B cell (primary cell): ENCODE measurements at regions not wholly inside any gene's neighbourhood (a gene's known extent, or its start where the extent isn't known, plus 50 kb on each side); places are given as distances from the start of the nearest gene placed in this dataset.

Experiments used
- ATAC-seq: fragments of 200-7000 bp; cut with Tn5 transposase; one replicate; pipeline ENCODE4 v1.10.0; 2021; ENCODE audit warnings: low read depth, mild to moderate bottlenecking, moderate number of reproducible peaks, moderate library complexity
- CTCF ChIA-PET: fragments of 350-600 bp; sonication (Branson Sonifier 250); formaldehyde crosslinking; loops from one replicate; lab custom pipeline; 2021; ENCODE audit warnings: antibody characterized with exemption, inconsistent platforms; lab: Charles Lee
- POLR2A ChIA-PET: fragments of 350-600 bp; sonication (Branson Sonifier 250); formaldehyde crosslinking; loops from one replicate; lab custom pipeline; 2021; ENCODE audit warnings: antibody characterized with exemption; lab: Charles Lee
- DNase-seq: peaks from one replicate; pipeline ENCODE4 v3.0.0; 2013
- H2AFZ ChIP-seq: 2 replicates; pipeline ENCODE4 v1.6.1; 2012; ENCODE audit warnings: mild to moderate bottlenecking, low read depth, low read length; ENCODE audit not compliant: insufficient read depth, poor library complexity, severe bottlenecking
- H3K27ac ChIP-seq, 2 donors: 1 replicate in 1 of 2; 2 replicates in 1 of 2; pipeline ENCODE4 v1.5.1; 2012 to 2013; ENCODE audit warnings: low read length in 2 of 2, mild to moderate bottlenecking in 2 of 2, moderate library complexity in 1 of 2
- H3K27me3 ChIP-seq, 4 experiments: fragments of 200-600 bp in 1 of 4; sonication (generic) in 1 of 4; replicated peaks in 1 of 4; 1 replicate in 2 of 4; 2 replicates in 2 of 4; pipeline versions ENCODE4 v1.6.1 to v1.7.0; 2013 to 2016; ENCODE audit warnings: low read length in 3 of 4, mild to moderate bottlenecking in 2 of 4, mixed read lengths in 1 of 4, moderate library complexity in 1 of 4; ENCODE audit not compliant: insufficient read depth in 4 of 4, control insufficient read depth in 3 of 4; ENCODE audit errors: control extremely low read depth in 1 of 4
- H3K36me3 ChIP-seq, 2 experiments: replicated peaks in 1 of 2; 1 replicate in 1 of 2; 2 replicates in 1 of 2; pipeline versions ENCODE4 v1.6.1 to v1.7.1; 2013; ENCODE audit warnings: low read length in 1 of 2; ENCODE audit not compliant: insufficient read depth in 2 of 2, control insufficient read depth in 1 of 2; ENCODE audit errors: control extremely low read depth in 1 of 2, extremely low read depth in 1 of 2
- H3K4me1 ChIP-seq, 2 donors: fragments of 200-600 bp in 1 of 2; sonication (generic) in 1 of 2; 1 replicate in 1 of 2; 2 replicates in 1 of 2; pipeline versions ENCODE4 v1.5.1 to v1.6.1; 2013 to 2017; ENCODE audit warnings: low read length in 2 of 2; ENCODE audit not compliant: control insufficient read depth in 2 of 2, insufficient read depth in 2 of 2
- H3K4me2 ChIP-seq: replicated peaks from 2 replicates; pipeline ENCODE3; 2012; ENCODE audit warnings: mild to moderate bottlenecking, low read depth, low read length; ENCODE audit not compliant: poor library complexity, severe bottlenecking
- H3K4me3 ChIP-seq, 5 experiments: fragments of 200-600 bp in 1 of 5; sonication (generic) in 1 of 5; 1 replicate in 3 of 5; 2 replicates in 2 of 5; pipeline versions ENCODE4 v1.5.1 to v1.7.0; 2011 to 2016; ENCODE audit warnings: low read length in 4 of 5, mild to moderate bottlenecking in 4 of 5, low read depth in 2 of 5, control low read depth in 1 of 5, moderate library complexity in 1 of 5; ENCODE audit not compliant: insufficient read depth in 1 of 5; ENCODE audit errors: control extremely low read depth in 1 of 5, extremely low read depth in 1 of 5
- H3K79me2 ChIP-seq: fragments of 200-600 bp; sonication (generic); one replicate; pipeline ENCODE4 v1.6.0; 2016; ENCODE audit warnings: low read length; ENCODE audit not compliant: control insufficient read depth, insufficient read depth
- H3K9ac ChIP-seq: fragments of 200-600 bp; sonication (generic); 2 replicates; pipeline ENCODE4 v1.6.1; 2017; ENCODE audit warnings: mild to moderate bottlenecking, low read length, moderate library complexity
- H3K9me3 ChIP-seq, 3 donors: one replicate each; pipeline versions ENCODE4 v1.6.1 to v1.7.1; 2013; ENCODE audit warnings: low read length in 2 of 3; ENCODE audit not compliant: control insufficient read depth in 2 of 3, insufficient read depth in 1 of 3; ENCODE audit errors: control extremely low read depth in 1 of 3
- H4K20me1 ChIP-seq: 2 replicates; pipeline ENCODE4 v1.6.0; 2012; ENCODE audit warnings: mild to moderate bottlenecking, low read length; ENCODE audit not compliant: insufficient read depth, control insufficient read depth, poor library complexity, severe bottlenecking
- H3K27ac Mint-ChIP-seq: one replicate; pipeline ENCODE4 v1.8.0; 2021; ENCODE audit warnings: mixed read lengths
- H3K27me3 Mint-ChIP-seq: one replicate; pipeline ENCODE4 v1.8.0; 2021; ENCODE audit warnings: mixed read lengths
- H3K4me1 Mint-ChIP-seq: one replicate; pipeline ENCODE4 v1.8.0; 2021; ENCODE audit warnings: mixed read lengths
- H3K4me3 Mint-ChIP-seq: one replicate; pipeline ENCODE4 v1.8.0; 2021; ENCODE audit warnings: mixed read lengths
- H3K9me3 Mint-ChIP-seq: one replicate; pipeline ENCODE4 v1.8.0; 2022; ENCODE audit warnings: mixed read lengths; ENCODE audit not compliant: insufficient read depth
- CTCF ChIP-seq: fragments of 200-600 bp; IDR thresholded peaks from one replicate; pipeline ENCODE4 v1.8.0; 2022; ENCODE audit warnings: antibody characterized with exemption, mild to moderate bottlenecking
- EZH2 ChIP-seq: IDR thresholded peaks from 2 replicates; pipeline ENCODE4 v1.6.1; 2012; ENCODE audit warnings: borderline replicate concordance, low read depth, mild to moderate bottlenecking, moderate library complexity, low read length; ENCODE audit not compliant: insufficient read depth, poor library complexity, severe bottlenecking
- WGBS: methylation state at CpG from one replicate; pipeline ENCODE4 v1.1.5; 2013; ENCODE audit warnings: missing lambda C conversion rate; ENCODE audit not compliant: insufficient coverage; 5-methylcytosine and 5-hydroxymethylcytosine counted together
- intact Hi-C: fragments of 100-400 bp; cut with micrococcal nuclease; formaldehyde crosslinking; loops from one replicate; pipeline ENCODE4 v1.10.0; 2022

- Histone ChIP-seq H3K9me3 (no peaks in the 10 kb centered on the region), H3K4me1 (no peaks in the 10 kb centered on the region), H2AFZ (no peak overlapping the region), H3K4me3 (no peak overlapping the region), H3K4me2 (no peak overlapping the region), H3K79me2 (no peaks in the 10 kb centered on the region), H4K20me1 (no peaks in the 10 kb centered on the region), H3K27me3 (no peaks in the 10 kb centered on the region), H3K36me3 (no peaks in the 10 kb centered on the region), H3K27ac (no peak overlapping the region), H3K9ac (no peak overlapping the region)
- no peak for ATAC-seq
- TF ChIP-seq CTCF: no peak
- no peak for TF ChIP-seq EZH2
- ChIA-PET CTCF (no interaction called here), POLR2A (no interaction called here)
- H3K9me3 Mint-ChIP-seq: no peaks in the 10 kb centered on the region
- intact Hi-C loops: no loop called here
- no peak overlapping the region for H3K4me3 Mint-ChIP-seq
- H3K27me3 Mint-ChIP-seq: peaks cover 4% of the 10 kb centered on the region
- 83% methylated on average over 1 of the region's 3 CpGs for WGBS
- H3K4me1 Mint-ChIP-seq: no peaks in the 10 kb centered on the region
- DNase-seq: no peak
- no peak overlapping the region for H3K27ac Mint-ChIP-seq
Observed at GRCh38 chr1:208557723-208558094, 313.5 kb upstream of the PLXNA2 start.

- H3K27ac Mint-ChIP-seq: no peak overlapping the region
- CTCF ChIA-PET: no interaction called here
- Histone ChIP-seq H3K27me3 (no peaks in the 10 kb centered on the region), H3K27ac (no peak overlapping the region), H3K9me3 (no peaks in the 10 kb centered on the region), H3K4me3 (no peak overlapping the region), H4K20me1 (no peaks in the 10 kb centered on the region), H3K4me1 (no peaks in the 10 kb centered on the region), H2AFZ (no peak overlapping the region), H3K36me3 (no peaks in the 10 kb centered on the region), H3K9ac (no peak overlapping the region), H3K4me2 (no peak overlapping the region), H3K79me2 (no peaks in the 10 kb centered on the region)
- H3K27me3 Mint-ChIP-seq: no peaks in the 10 kb centered on the region
- H3K4me3 Mint-ChIP-seq: no peak overlapping the region
- intact Hi-C loops: no loop called here
- no peak for DNase-seq
- TF ChIP-seq EZH2 (no peak), CTCF (no peak)
- H3K9me3 Mint-ChIP-seq: no peaks in the 10 kb centered on the region
- ATAC-seq: no peak
- POLR2A ChIA-PET: no interaction called here
- WGBS: 96% methylated on average over 3 of the region's 6 CpGs
- no peaks in the 10 kb centered on the region for H3K4me1 Mint-ChIP-seq
Observed at GRCh38 chr1:208559597-208560329, 315.6 kb upstream of the PLXNA2 start.
